Choroid plexus epithelial cell (primary cell): ENCODE measurements at regions not wholly inside any gene's neighbourhood (a gene's known extent, or its start where the extent isn't known, plus 50 kb on each side); places are given as distances from the start of the nearest gene placed in this dataset.

Experiments
- DNase-seq: peaks from one replicate; pipeline ENCODE4 v3.0.0-alpha.2; 2010; ENCODE audit warnings: low read depth
- H3K4me3 ChIP-seq: 2 replicates; pipeline ENCODE4 v1.5.1; 2011; ENCODE audit warnings: low read depth, mild to moderate bottlenecking, control low read depth, low read length, moderate library complexity
- TF ChIP-seq, protein P1 (sequence below): conservative IDR thresholded peaks from 2 replicates; pipeline ENCODE4 v1.5.1; 2011; ENCODE audit warnings: low read depth, mild to moderate bottlenecking, control low read depth, inconsistent platforms, low read length, moderate library complexity

DNA sequence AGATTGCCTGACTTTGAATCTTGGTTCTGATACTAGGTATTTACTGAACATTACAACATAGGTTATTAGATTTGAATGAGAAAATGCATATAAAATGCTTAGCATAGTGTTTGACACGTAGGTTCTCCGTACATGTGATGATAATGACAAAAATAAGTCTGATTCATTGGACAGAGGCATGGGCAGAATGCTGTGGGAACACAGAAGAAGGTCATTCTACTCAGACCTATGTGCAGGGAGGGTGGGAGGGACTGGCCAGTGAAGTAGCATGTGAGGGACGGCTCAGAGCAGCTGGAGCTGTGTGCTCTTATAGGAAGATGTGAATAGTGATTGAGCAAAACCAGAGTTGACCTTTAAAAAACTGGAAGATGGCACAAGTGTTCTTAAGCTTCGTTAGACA, 256.8 kb upstream of the RAG2 start:
- no peak overlapping the region for H3K4me3 ChIP-seq
- TF ChIP-seq, protein P1, sequence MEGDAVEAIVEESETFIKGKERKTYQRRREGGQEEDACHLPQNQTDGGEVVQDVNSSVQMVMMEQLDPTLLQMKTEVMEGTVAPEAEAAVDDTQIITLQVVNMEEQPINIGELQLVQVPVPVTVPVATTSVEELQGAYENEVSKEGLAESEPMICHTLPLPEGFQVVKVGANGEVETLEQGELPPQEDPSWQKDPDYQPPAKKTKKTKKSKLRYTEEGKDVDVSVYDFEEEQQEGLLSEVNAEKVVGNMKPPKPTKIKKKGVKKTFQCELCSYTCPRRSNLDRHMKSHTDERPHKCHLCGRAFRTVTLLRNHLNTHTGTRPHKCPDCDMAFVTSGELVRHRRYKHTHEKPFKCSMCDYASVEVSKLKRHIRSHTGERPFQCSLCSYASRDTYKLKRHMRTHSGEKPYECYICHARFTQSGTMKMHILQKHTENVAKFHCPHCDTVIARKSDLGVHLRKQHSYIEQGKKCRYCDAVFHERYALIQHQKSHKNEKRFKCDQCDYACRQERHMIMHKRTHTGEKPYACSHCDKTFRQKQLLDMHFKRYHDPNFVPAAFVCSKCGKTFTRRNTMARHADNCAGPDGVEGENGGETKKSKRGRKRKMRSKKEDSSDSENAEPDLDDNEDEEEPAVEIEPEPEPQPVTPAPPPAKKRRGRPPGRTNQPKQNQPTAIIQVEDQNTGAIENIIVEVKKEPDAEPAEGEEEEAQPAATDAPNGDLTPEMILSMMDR = no peak
- no peak for DNase-seq

- TF ChIP-seq, protein P1 = no peak
- DNase-seq = no peak
- no peak overlapping the region for H3K4me3 ChIP-seq
Measured at GRCh38 chr11:36848660-36849059, 250.6 kb upstream of the RAG2 start.

DNA sequence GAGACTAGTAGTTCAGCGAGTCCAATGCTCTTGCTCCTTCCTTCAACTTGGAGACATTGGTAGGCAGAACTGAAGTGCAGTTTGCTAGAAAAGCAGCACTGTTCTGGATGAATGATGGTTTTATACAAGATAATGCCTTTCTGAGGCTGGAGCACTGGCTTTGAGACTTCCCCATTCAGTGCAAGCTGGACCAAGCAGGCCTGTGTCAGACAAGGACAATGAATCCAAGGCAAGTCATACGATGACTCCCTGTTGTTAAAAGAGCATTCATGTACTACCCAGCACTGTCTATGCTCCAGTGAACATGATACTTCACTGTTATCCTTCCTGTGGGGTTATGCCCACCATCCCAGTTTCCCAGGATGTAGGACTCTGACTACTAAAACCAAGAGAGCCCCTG, 242.3 kb upstream of the RAG2 start:
- TF ChIP-seq, protein P1 = no peak
- DNase-seq = no peak
- no peak overlapping the region for H3K4me3 ChIP-seq

- H3K4me3 ChIP-seq = no peak overlapping the region
- TF ChIP-seq, protein P1 = no peak
- DNase-seq = no peak
Measured at GRCh38 chr11:36837831-36838437, 239.9 kb upstream of the RAG2 start.

DNA sequence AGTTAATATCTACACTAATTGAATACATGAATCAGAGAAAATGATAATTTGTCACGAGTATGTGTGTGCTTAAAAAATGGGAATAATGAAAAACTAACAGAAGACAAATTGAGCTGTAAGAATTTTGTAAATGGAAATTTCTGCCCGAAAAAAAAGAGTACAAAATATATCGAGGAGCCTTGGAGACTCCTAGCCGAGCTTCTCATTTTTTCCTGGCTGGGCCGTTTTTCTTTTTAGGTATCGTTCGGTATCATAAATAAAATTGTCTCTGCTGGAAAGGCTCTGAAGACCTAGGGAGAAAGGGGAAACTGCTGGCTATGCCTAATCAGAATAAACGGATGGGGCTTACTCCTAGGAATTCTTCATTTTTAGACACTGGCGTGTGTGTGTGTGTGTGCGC, 227.2 kb upstream of the RAG2 start:
- no peak for DNase-seq
- no peak overlapping the region for H3K4me3 ChIP-seq
- TF ChIP-seq, protein P1 = no peak

GRCh38 chr11:36824349-36824748, 226.3 kb upstream of the RAG2 start:
- TF ChIP-seq, protein P1 = no peak
- DNase-seq = no peak
- no peak overlapping the region for H3K4me3 ChIP-seq

DNA sequence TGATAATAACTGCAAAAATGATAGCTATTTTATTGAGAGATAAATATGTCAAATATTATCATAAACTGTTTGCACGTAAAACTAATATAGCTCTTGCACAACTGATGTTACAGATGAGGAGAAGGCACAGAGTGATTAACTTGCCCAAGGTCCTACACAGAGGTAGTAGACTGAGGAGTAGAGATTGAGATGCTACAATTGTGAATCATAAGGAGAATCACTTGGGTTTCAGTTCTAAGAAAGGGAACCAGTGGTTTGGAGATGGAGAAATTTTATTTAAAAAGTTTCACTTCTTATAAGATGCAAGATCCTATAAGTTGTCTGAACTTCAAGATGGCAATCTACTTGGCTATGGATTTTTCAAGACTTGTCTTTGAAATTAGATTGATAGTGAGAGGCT, 224.8 kb upstream of the RAG2 start:
- H3K4me3 ChIP-seq = no peak overlapping the region
- TF ChIP-seq, protein P1 = no peak
- DNase-seq = no peak
